ENCODE measurements at regions not wholly inside any gene's neighbourhood (a gene's known extent, or its start where the extent isn't known, plus 50 kb on each side); places are given as distances from the start of the nearest gene placed in this dataset.
"Not testable (repeated sequence)": the region's sequence is repeated elsewhere in the genome, so short reads cannot be mapped to it uniquely, and the experiment has no call there.

GRCh38 chr14:23894362-23895052, 59.1 kb upstream of the DHRS4 start:
- FAIRE-seq (no peak), DNase-seq (ENCODE audit: insufficient read length, low spot score) (no peak)

- no peak for FAIRE-seq
- no peak for DNase-seq (ENCODE audit: insufficient read length, low spot score)
Observed at GRCh38 chr14:23895053-23895419, 58.5 kb upstream of the DHRS4 start.

DNA sequence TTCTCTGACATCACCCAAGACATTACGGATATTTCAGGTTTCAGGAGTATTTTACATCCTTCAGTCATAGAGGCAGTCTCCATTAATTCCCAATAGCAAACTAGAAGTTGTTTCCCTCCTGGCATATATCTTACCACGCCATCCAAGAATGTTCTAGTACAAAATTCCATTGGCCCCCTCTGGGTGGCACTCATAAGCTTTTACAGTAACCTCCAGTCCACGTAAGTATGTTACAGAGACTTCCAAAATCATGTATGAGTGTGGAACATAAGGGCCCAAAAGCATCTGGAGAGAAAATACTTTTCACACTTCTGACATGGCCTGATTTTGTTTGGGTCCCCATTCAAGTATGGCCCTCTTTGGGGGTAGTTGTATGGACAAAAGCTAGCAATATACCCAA, 58.1 kb upstream of the DHRS4 start:
- DNase-seq (ENCODE audit: insufficient read length, low spot score) (no peak), FAIRE-seq (no peak)

GRCh38 chr14:23896609-23897153, 56.9 kb upstream of the DHRS4 start:
- FAIRE-seq (no peak), DNase-seq (ENCODE audit: insufficient read length, low spot score) (no peak)

DNA sequence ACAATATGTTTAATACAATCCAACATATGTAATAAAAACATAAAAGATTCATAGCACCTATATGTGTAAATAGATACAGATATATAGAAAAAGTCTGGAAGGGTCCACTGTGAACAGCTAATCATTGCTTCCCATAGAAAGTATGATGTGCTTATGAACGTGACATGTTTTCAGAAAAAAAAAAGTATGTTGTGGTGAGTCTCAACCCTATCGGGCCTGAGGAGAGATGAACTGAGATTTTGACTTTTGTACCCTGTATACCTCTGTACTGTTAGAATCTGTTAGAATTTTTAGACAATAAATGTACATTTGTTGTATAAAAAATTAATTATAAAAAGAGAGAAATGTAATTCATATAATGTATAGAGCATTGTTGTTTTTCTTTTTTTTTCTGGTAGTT, 56.3 kb upstream of the DHRS4 start:
- DNase-seq (ENCODE audit: insufficient read length, low spot score); FAIRE-seq: not testable (repeated sequence)

- DNase-seq (ENCODE audit: insufficient read length, low spot score); FAIRE-seq: not testable (repeated sequence)
Observed at GRCh38 chr14:23898359-23898758, 55.2 kb upstream of the DHRS4 start.

- DNase-seq (ENCODE audit: insufficient read length, low spot score) (no peak), FAIRE-seq (no peak)
Observed at GRCh38 chr14:23899788-23900187, 53.8 kb upstream of the DHRS4 start.

DNA sequence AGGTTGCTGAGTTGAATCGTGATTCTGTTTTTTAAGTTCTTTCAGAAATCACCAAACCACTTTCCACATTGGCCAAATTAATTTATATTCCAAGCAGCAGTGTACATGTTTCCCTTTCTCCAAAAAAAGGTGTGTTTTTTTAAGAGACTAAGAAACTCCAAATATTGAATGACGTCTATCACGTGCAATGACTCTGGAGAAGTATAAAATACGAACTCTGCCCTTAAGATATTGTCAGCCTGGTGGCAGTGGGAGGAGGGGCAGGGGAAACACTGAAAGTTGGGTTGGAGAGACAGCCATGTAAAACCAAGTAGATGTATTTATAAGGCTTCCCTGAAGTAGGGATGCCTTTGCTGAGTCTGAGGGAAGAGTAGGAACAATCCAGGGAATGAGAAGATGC, 50.1 kb upstream of the DHRS4 start:
- DNase-seq (ENCODE audit: insufficient read length, low spot score) (no peak), FAIRE-seq (no peak)
